OCI-LY1 (cell line): ENCODE measurements at regions not wholly inside any gene's neighbourhood (a gene's known extent, or its start where the extent isn't known, plus 50 kb on each side); places are given as distances from the start of the nearest gene placed in this dataset.

Experiments used
- H2AFZ ChIP-seq: fragments of 200-600 bp; sonication (generic), shearing (Covaris generic); 2 replicates; pipeline ENCODE4 v1.6.0; 2014; ENCODE audit warnings: antibody characterized with exemption, mild to moderate bottlenecking, low read length
- H3F3A ChIP-seq: fragments of 200-600 bp; sonication (generic), shearing (Covaris generic); 2 replicates; pipeline ENCODE4 v1.6.0; 2014; ENCODE audit warnings: mild to moderate bottlenecking, antibody characterized with exemption, low read length, moderate library complexity; ENCODE audit not compliant: insufficient read depth
- H3K27ac ChIP-seq: fragments of 200-600 bp; sonication (generic); 2 replicates; pipeline ENCODE4 v1.5.1; 2014; ENCODE audit warnings: low read length, mixed run types, mild to moderate bottlenecking, low read depth; ENCODE audit not compliant: poor library complexity, severe bottlenecking
- H3K27me3 ChIP-seq: fragments of 200-600 bp; sonication (generic); 2 replicates; pipeline ENCODE4 v1.6.0; 2014; ENCODE audit warnings: antibody characterized with exemption, mild to moderate bottlenecking, low read length, moderate library complexity; ENCODE audit not compliant: insufficient read depth
- H3K36me3 ChIP-seq: fragments of 200-600 bp; sonication (generic); 2 replicates; pipeline ENCODE4 v1.6.1; 2014; ENCODE audit warnings: mild to moderate bottlenecking, antibody characterized with exemption, low read length, moderate library complexity, mixed read lengths; ENCODE audit not compliant: insufficient read depth
- H3K4me1 ChIP-seq: fragments of 200-600 bp; sonication (generic); 2 replicates; pipeline ENCODE4 v1.5.1; 2014; ENCODE audit warnings: mild to moderate bottlenecking, low read length, moderate library complexity; ENCODE audit not compliant: insufficient read depth, severe bottlenecking
- H3K4me2 ChIP-seq: fragments of 200-600 bp; sonication (generic), shearing (Covaris generic); 2 replicates; pipeline ENCODE4 v1.6.1; 2014; ENCODE audit warnings: low read length
- H3K4me3 ChIP-seq: fragments of 200-600 bp; sonication (generic); 2 replicates; pipeline ENCODE4 v1.5.1; 2014; ENCODE audit warnings: low read length, low read depth, mild to moderate bottlenecking, mixed read lengths; ENCODE audit not compliant: poor library complexity, severe bottlenecking
- H3K79me2 ChIP-seq: fragments of 200-600 bp; shearing (Covaris generic); 2 replicates; pipeline ENCODE4 v1.6.1; 2016; ENCODE audit warnings: mixed run types, low read length, mixed read lengths; ENCODE audit not compliant: insufficient read depth
- H3K9ac ChIP-seq: fragments of 200-600 bp; sonication (generic), shearing (Covaris generic); 2 replicates; pipeline ENCODE4 v1.6.1; 2014; ENCODE audit warnings: mild to moderate bottlenecking, low read length, mixed read lengths
- H3K9me2 ChIP-seq: fragments of 200-600 bp; sonication (generic), shearing (Covaris generic); 2 replicates; pipeline ENCODE4 v1.6.1; 2014; ENCODE audit warnings: low read depth, mild to moderate bottlenecking, low read length, mixed read lengths
- H3K9me3 ChIP-seq: fragments of 200-600 bp; shearing (Covaris generic); 2 replicates; pipeline ENCODE4 v1.6.1; 2014; ENCODE audit warnings: low read length, mixed read lengths
- H4K20me1 ChIP-seq: fragments of 200-600 bp; sonication (generic), shearing (Covaris generic); 2 replicates; pipeline ENCODE4 v1.6.0; 2016; ENCODE audit warnings: mild to moderate bottlenecking, low read length; ENCODE audit not compliant: insufficient read depth
- CTCF ChIP-seq: fragments of 200-600 bp; sonication (generic), shearing (Covaris generic); IDR thresholded peaks from 2 replicates; pipeline ENCODE4 v1.5.1; 2017; ENCODE audit warnings: mild to moderate bottlenecking, antibody characterized with exemption, low read length, moderate library complexity, mixed read lengths
- EZH2 ChIP-seq: fragments of 200-600 bp; sonication (generic), shearing (Covaris generic); IDR thresholded peaks from 2 replicates; pipeline ENCODE4 v1.8.0; 2017; ENCODE audit warnings: borderline replicate concordance, mixed run types, mild to moderate bottlenecking, antibody characterized with exemption, low read length, moderate library complexity, mixed read lengths

GRCh38 chr14:100394886-100395672, 71.9 kb downstream of the SLC25A47 start:
- Histone ChIP-seq H3K9ac (no peak overlapping the region), H4K20me1 (no peaks in the 10 kb centered on the region; the same call in 1 of the 2 replicates), H3K9me3 (no peaks in the 10 kb centered on the region), H2AFZ (no peak overlapping the region), H3K4me2 (no peak overlapping the region), H3K4me3 (no peak overlapping the region), H3F3A (no peaks in the 10 kb centered on the region), H3K27ac (no peak overlapping the region), H3K36me3 (no peaks in the 10 kb centered on the region), H3K27me3 (no peaks in the 10 kb centered on the region), H3K79me2 (no peaks in the 10 kb centered on the region), H3K4me1 (no peaks in the 10 kb centered on the region), H3K9me2 (no peaks in the 10 kb centered on the region)
- TF ChIP-seq EZH2 = no peak

DNA sequence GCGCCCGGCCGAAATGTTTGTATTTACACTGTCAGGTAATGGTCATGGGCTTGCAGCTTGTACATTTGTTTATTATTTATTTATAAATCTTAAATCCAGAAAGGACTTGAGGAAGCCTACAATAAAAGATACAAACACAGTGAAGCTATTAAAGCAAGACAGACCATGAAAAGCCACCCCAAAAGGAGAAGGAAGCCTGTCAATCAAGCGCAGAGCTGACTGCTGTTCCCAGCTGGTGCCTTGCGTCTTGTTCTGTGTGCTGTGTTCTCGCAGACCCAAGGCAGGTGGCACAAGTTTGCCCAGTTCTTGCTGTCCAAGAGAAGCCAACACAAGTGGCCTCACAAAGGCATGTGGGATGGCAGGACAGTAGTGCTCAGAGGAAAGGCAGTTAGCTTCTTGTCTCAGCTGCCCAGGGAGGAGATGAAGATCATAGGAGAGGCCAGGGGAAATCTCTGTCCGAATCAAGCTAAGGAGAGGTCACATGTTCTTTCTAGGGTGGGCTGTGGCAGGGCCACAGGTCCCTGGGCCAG, 73.2 kb downstream of the SLC25A47 start:
- no peaks in the 10 kb centered on the region for H3F3A ChIP-seq
- no peak overlapping the region for H3K27ac ChIP-seq
- TF ChIP-seq CTCF (no peak), EZH2 (no peak)
- no peak overlapping the region for H3K9ac ChIP-seq
- no peaks in the 10 kb centered on the region for H3K4me1 ChIP-seq
- H3K9me2 ChIP-seq = no peaks in the 10 kb centered on the region
- H3K27me3 ChIP-seq = no peaks in the 10 kb centered on the region
- no peak overlapping the region for H3K4me3 ChIP-seq
- H3K9me3 ChIP-seq = no peaks in the 10 kb centered on the region
- H3K36me3 ChIP-seq = no peaks in the 10 kb centered on the region
- H3K79me2 ChIP-seq = no peaks in the 10 kb centered on the region
- no peaks in the 10 kb centered on the region; the same call in 1 of the 2 replicates for H4K20me1 ChIP-seq
- H2AFZ ChIP-seq = no peak overlapping the region
- no peak overlapping the region for H3K4me2 ChIP-seq

DNA sequence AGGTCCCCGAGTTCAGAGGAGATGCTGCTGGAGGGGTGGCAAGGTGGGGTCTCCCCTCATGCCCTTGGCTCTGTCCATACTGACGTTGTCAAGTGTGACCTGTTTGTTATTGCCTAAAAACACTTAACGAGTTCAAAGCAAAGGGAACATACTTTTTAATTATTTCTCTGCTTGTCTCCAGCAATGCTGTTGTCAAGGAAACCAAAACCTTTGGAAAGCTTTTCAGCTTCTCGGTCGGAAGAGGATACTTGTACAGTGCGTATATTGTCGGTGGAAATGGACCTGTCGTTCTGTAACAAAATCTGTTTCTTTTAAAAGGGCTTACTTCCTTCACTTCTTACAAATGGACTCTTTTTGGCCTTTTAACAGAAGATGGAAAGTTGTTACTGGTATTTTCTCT, 73.9 kb downstream of the SLC25A47 start:
- H3K27me3 ChIP-seq = no peaks in the 10 kb centered on the region
- H3K36me3 ChIP-seq = no peaks in the 10 kb centered on the region
- no peaks in the 10 kb centered on the region for H3K9me2 ChIP-seq
- no peaks in the 10 kb centered on the region for H3K9me3 ChIP-seq
- no peak overlapping the region for H3K4me3 ChIP-seq
- no peak overlapping the region for H3K4me2 ChIP-seq
- H3K79me2 ChIP-seq = no peaks in the 10 kb centered on the region
- no peaks in the 10 kb centered on the region for H3F3A ChIP-seq
- H2AFZ ChIP-seq = no peak overlapping the region
- no peak overlapping the region for H3K9ac ChIP-seq
- H4K20me1 ChIP-seq = no peaks in the 10 kb centered on the region; the same call in 1 of the 2 replicates
- H3K4me1 ChIP-seq = no peaks in the 10 kb centered on the region
- no peak for TF ChIP-seq EZH2
- TF ChIP-seq CTCF = no peak
- H3K27ac ChIP-seq = no peak overlapping the region
